Putamen (tissue), 1 donor: ENCODE measurements at regions not wholly inside any gene's neighbourhood (a gene's known extent, or its start where the extent isn't known, plus 50 kb on each side); places are given as distances from the start of the nearest gene placed in this dataset.

ENCODE experiments used
- DNase-seq: peaks from one replicate; pipeline ENCODE4 v3.0.0-alpha.2; 2016; ENCODE audit warnings: low spot score

DNA sequence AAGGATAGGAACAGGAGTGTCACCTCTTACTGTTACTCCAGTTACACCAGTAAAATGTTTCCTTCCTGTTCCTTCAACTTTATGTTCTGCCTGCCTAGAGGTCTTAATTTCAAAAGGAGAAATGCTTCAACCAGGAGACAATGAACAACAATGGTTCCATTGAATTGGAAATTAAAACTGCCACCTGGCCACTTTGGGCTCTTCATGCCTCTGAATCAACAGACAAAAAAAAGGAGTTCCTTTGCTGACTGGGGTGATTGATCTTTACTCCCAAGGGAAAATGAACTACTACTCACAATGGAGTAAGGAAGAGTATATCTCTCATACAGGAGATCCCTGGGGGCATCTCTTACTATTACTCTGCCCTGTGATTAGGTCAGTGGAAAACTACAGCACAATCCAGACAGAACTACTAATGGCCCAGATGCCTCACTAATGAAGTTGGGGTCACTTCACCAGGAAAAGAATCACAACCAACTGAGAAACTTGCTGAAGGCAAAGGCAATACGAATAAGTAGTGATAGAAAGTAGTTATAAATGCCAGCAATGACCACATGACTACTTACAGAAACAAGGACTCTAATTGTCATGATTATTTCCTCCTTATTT is 76.6 kb upstream of the PRDX6 start:
- DNase-seq, result no peak

DNA sequence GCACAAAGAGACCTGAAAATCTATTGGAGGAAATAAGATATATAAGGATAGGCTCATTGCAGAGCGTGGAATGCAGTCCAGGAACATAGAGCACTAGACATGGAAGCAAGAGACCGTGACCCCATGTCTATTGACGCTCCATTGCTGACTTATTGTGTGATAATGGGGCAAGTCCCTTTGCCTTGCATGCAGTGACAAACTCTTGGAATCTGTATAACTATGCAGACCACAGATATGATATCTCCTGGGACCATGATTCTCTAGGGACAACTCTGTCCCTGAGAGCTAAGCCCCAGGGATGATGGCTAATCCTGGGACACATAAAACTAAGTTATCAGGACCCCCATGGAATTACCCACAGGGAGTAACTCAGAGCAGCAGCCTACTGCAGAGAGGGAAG is 73.1 kb upstream of the PRDX6 start:
- DNase-seq, result no peak

DNA sequence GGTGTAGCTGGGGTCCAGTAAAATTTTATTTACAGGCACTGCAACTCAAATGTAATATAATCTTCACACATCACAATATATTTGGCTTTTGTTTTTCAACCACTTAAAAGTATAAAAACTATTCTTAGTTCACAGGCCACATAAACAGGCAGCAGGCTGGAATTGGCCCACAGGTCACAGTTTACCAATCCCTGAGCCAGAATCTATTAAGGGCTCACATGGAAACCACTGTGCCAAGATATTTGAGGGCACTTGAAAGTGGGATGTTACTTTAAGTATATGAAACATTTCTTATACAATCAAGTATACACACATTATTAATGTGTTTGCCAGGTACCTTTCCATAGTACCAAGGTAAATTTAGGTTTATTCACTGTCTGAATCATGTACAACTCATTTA is 71.9 kb upstream of the PRDX6 start:
- DNase-seq, result no peak

DNA sequence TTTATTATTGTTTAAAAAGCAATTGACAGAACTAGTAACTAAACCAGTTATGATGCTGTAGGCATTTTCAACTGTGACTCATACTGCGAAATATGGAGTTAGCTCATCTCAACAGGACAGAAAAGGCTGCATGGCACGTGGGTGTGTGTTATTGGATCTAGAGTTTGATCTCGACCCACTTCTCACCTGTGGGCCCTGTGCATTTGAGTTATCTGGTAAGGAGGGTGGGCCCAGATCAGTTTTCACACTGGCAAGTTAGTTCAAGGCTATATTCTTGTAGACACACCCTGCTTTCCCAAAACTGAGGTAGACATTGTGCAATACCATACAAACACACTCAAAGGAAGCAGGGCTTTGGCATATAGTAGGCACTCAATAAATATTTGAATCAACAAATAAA is 71.3 kb upstream of the PRDX6 start:
- DNase-seq, result no peak

DNA sequence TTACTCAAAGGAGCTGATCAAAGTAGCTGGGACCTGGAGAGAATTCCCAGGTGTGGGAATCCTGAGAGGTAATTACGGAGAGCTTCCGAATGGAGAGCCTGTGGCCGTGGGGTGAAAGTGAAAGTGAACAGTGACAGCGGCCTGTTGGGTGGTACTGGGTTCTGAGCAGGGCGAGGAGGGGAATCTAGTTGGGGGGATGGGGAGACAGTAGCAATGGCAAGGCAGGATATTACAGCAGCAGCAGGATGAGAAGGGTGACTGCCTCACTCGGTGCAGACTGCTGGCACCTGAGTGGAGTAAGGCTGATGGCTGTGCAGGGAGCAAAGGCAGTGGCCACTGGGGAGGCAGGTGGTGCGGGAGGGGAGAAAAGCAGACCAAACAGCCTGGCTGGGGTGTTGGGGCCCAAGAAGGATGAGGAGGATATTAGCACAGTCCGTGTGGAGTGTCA is 70.3 kb upstream of the PRDX6 start:
- DNase-seq, result no peak

DNA sequence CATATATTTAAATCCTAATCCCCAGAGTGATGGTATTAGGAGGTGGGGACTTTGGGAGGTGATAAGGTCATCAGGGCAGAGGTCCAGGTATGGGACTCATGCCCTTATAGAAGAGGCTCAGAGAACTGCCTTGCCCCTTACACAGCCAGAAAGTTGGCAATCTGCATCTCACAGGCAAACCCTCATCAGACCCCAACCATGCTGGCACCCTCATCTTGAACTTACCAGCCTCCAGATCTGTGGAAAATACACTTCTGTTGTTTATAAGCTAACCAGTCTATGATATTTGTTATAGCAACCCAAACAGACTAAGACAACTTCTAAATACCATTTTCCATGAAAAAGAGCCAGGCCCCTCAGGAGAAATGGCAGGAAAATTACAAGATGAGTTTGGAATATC is 69.3 kb upstream of the PRDX6 start:
- DNase-seq, result no peak

DNA sequence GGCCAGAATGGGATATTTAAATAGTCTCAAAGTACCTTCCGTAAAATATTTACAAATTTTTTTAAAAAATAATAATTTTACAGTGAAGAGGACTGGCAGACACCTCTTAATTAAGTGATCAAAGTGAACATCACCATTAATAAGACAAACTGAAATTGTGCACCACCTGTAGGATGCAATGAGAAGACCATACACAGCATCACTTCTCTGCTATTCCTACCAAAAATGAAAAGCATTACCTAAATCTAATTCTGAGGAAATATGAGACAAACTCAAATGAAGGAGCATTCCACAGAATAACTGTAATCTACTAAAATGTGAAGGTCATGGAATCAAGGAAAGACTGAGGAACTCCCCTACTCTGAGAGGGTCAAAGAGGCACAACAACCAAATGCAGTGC is 68.2 kb upstream of the PRDX6 start:
- DNase-seq, result no peak

DNA sequence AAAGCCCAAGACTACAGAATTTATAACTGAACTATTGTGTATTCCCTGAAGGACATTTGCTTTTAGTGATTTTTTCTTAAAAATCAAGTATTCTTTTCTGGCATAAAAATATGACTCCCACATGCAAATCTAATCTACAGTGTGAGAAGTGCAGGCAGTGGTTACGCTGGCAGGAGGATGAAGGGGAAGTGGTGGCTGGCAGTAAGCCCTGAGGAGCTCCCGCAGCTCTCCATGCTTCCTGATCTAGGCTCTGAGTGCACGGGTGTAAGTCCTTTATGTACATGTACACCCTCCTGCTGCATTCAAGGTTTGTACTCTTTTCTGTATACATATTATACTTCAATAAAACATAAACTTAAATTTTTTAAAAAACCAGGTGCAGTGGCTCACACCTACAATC is 67.5 kb upstream of the PRDX6 start:
- DNase-seq, result no peak

DNA sequence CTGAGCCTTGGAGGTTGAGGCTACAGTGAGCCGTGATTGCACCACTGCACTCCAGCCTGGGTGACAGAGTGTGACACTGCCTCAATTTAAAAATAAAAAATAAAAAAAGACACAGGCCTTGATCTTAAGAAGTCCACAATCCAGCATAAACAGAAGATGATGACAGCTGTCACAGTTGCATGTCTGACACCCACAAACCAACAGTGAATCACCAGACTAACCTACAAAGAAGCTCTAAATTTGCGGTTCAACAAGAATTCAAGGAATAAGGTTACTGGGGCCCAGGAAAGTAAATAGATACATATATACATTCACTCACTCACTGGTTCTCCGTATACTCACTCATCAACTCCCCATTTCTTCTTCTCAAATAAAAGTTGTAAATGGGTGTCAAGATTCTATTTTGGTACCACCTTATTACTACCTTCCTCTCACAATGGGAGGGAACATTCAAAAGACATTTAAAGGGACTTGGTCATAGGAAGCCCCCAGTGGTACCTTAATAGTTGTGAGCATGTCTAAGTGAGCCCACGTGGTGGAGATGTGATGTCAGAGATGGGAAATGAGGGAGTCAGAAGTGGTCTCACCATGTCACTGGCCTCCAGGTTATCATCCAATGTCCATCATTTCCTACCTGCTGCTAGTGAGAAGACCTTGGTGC is 66.9 kb upstream of the PRDX6 start:
- no peak for DNase-seq

DNA sequence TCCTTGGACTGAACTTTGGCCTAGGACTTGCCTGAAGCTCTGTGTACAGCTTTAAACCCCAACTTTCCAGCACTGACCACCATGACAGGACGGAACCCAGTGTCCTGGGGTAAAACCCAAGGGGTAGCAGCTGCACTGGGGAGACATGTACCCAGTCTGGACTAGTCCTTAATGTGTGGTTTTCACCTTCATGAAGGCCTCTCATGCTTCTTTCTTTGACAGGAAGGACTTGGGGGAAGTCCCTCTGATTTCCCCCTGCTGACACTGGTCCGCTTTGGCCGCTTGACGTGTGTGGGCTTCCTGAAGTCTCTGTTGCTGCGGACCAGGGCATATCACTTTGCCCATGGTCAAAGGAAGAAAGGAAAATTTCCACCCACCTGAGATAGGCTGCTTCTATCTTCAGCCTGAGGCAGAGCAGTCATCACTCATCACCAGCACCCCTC is 66.3 kb upstream of the PRDX6 start:
- DNase-seq, result no peak

DNA sequence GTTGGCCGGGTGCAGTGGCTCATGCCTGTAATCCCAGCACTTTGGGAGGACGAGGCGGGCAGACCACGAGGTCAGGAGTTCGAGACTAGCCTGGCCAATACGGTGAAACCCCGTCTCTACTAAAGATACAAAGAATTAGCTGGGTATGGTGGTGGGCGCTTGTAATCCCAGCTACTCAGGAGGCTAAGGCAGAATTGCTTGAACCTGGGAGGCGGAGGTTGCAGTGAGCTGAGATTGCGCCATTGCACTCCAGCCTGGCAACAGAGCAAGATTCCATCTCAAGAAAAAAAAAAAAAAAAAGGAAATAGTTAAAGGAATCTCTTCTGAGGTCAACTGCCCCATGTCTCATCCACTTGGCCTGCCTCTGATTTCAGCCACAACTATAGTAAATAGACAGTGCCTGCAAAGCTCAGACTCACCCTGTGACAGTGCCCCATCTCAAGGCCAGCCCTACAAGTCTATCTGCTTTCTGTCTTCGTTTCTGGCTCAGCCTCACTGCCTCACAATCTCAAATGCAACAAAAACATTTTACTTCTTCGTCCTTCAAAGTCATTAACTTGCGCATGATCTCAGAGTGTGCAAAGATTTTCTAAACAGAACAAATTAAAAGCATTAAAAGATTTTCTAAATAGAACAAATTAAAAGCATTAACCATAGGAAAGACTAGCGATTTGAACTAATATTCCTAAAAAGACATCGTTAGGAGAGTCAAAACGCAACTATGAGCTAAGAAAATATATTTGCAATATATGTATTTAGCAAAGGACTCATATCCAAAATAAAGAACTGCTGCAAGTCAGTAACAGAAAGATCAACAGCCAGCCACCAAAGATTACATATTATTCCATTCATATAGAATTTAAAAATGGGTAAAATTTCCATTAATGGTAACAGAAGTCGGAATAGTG is 65.0 kb upstream of the PRDX6 start:
- DNase-seq, result no peak

DNA sequence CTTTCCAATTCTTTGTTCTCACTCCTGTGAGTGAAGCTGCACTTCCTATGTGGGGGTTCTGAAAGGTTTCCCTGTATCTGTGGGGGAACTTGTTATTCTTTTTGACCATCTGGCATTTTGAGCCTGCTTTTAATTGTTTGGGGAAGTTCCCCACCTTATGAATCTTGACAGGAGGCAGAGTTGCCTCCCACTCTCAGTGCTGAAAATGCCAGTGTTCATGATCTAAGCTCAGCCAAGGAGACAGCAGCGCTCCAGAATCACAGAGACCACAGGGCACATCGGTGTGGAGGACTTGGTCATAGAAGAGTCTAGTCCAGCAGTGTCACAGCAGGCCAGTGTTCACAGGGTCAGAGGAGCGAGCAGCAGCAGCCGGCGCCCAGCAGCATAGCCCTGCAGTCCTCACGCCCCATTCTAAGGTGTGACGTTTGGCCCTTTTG is 63.8 kb upstream of the PRDX6 start:
- no peak for DNase-seq

DNA sequence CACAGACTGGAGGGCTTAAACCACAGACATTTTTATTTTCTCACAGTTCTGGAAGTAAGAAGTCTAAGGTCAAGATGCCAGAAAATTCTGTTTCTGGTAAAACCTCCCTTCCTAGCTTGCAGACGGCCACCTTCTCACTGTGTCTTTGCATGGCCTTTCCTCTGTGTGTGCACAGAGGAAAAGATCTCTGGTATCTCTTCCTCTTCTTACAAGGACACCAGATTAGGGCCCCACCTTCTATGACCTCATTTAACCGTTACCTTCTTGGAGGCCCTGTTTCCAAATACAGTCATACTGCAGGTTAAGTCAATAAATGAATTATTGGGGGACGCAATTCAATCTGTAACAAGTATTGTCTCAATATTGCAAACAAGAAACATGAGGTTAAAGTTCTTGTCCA is 63.0 kb upstream of the PRDX6 start:
- DNase-seq, result no peak

DNA sequence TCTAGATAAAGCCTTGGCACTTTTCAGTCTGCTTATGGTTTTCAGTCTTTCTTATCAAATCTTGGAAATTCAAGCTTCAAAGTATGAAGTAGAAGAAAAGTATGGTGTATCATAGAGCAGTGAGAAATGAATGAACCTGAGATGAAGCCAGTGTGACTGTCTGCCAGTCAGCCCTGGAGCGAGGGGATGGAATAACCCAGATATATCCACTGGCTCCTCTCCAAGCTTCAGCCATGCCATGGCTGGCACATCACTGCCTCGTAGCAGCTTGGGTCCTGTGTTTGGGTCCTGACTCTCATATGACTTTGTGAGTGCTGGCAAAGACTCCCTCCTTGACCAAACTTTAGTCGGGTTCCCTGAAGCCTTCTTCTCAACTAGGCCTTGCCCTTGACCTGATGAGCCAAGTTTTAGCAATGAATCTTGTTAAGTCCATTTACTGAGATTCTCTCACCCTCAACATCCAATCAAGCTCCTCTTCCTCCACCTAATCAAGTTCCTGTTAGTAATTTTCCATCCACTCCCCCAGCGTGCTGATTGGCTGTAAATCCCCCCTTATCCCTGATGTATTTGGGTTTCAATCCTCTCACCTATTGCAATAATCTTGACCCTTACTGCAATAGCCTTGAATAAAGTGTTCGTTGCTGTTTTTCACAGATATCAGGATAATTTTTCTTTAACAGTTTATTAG is 62.5 kb upstream of the PRDX6 start:
- no peak for DNase-seq

DNA sequence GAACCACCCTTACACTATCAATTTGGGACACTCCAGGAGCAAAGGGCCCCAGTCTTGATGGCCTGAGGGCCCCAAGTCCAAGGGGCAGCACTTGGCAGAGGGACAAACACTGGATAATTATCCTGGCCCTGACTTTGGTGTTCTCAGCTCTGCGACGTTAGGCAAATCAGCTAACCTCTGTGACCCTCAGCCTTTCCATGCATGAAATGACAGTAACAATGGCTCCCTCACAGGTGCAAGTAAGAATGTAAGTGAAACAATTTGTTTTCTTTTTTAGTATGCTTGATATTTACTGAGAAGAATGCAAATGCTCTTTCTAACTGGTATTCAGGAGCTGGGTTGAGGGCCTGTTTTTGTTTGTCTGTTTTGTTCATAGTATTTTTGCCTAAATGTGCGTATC is 61.6 kb upstream of the PRDX6 start:
- DNase-seq, result no peak

DNA sequence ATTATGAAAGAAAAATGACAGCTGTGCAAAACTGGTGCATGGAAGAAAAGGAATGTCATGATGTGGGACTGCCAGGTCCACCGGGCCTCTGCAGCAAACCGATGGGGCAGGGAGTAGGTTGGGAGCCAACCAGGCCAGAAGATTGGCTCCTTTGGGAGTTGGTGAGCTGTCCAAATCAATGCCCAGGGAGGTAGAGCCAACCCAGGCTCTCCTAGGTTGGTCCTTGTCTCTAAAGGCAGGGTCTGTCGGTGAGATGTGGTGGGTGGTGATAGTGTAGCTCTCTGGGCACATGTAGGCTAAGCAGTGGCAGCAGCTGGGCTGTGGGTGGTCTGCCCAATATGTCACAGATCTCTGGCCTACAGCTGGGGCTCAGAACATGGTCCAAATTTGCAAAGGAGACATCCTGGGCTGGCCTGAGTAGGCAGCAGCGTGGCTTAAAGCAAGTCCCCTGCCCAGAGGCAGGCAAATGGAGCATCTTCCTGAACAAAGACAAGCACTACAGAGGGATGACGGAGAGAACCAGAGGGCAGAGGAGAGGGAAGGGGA is 61.2 kb upstream of the PRDX6 start:
- DNase-seq, result no peak

DNA sequence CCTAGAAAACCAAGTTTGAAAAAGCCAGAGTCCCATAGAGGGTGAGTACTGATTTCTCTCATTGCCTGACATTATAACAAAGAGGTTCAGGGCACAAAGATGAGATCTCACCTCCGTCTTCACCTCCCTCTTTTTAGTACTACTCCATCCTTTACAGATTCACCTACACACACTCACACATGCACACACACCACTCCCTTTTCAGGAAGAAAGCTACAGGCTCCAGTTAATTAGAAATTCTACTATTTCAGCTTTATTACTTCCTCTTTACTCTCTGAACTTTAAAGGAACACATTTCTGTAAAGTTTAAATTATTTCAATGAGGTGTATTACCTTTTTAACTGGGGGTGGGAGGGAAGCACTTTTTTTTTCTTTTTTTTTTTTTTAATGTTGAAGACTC is 59.6 kb upstream of the PRDX6 start:
- DNase-seq, result no peak

DNA sequence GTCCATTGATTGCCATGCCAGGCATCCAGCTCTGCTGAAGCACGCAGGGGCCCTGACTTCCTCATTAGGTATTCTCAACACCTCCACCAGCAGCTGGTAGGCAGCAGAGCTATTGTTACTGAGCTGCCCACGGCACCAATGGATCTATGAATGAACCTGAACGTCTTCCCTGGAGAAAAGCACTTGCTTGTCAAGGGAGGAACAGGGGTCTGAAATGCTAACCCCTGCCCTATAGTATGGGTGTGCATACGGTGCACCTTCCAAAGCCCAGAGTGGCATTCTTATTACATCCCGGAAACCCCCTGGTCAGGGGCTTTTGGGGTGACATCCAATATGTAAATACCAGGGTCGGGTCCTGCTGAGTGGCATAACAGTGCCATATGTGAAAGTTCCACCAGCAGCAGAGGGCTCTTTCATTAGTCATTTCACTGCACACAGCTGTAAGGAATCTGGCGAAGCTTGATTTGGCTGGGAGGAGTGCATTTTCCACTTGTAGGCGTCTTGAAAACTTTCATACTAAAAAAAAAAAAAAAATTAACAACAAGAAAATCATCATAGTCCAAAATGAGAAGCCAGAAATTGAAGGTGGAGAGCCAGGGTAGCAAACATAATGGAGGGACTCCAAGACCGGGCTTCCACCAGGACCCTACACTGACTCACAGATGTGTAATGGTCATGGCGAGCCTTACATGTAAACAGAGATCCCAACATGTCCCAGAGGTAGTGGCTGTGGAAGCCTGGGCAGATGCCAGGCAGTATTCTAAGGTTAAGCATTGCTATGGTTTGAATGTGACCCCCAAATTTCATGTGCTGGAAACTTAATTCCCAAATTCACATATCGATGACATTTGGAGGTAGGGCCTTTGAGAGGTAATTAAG is 58.8 kb upstream of the PRDX6 start:
- no peak for DNase-seq

DNA sequence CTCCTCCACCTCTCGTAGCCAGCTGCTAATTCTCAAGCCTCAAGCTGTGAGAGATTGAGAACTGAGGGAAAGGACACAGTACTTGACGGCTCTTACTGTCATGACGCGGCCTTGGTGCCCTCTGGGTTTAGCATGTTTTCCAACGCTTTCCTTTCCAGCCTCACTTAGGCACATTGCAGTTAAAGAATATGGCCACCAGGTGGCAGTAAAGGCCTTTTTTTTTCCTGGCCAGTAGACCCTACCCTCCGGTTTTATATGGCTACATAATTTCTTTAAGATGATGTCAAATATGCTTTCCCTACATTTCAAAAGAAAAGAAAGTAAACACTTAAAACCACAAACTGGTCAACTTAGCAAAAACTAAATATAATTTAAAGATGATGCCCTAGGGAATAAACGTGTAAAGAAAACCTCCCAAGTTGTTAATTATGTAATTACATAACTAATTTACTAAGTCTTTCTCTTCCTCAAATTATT is 56.8 kb upstream of the PRDX6 start:
- peak; percentile 64 for DNase-seq

DNA sequence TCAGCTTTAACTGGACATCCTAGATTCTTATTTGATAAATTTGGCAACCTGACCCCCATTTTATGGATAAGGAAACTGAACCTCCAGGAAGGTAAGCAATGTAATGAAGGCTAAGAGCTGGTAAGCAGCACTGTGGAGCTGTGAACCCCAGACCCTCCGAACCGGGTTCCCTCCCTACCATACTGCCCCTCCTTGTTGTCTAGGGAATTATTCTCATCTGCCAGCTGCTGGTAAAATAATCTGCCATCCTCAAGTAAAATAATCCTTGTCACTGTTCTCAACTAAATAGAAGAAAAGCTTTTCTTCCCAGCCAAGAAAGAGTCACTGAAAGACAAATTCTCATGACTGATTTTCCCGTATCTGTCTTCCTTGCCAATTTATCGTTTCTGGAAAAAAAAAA is 55.8 kb upstream of the PRDX6 start:
- DNase-seq, result no peak

DNA sequence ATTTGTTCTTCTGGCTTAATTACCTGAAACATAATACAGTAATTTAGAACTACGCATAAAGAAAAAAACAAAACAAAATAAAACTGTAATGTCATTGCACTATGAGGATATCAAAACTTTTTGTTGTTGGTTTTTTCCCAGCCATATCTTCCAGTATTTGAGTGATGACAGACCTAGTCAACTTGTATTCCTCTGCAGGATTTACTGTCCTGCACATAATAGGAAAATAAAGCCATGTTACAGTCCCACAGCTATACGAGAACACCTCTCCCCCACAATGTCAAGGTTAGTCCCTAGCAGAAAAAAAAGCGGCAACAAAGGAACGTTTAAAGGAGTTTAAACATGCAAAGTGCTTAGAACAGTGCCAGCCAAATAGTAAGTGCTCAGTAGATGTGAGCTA is 55.3 kb upstream of the PRDX6 start:
- DNase-seq, result no peak
